Adrenal gland (tissue), 9 donors: ENCODE measurements at regions not wholly inside any gene's neighbourhood (a gene's known extent, or its start where the extent isn't known, plus 50 kb on each side); places are given as distances from the start of the nearest gene placed in this dataset.

Experiments
- DNase-seq, 7 donors: peaks; one replicate each; pipeline ENCODE4 v3.0.0-alpha.2; 2019 to 2020
- H3K27ac ChIP-seq, 5 donors: fragments of 200-600 bp; sonication (generic) in 4 of 5; 1 replicate in 3 of 5; 2 replicates in 2 of 5; pipeline versions ENCODE4 v1.5.1 to v1.8.0; 2016 to 2020; ENCODE audit warnings: mild to moderate bottlenecking in 1 of 5
- H3K27me3 ChIP-seq: fragments of 200-600 bp; 2 replicates; pipeline ENCODE4 v1.8.0; 2021
- H3K36me3 ChIP-seq, 2 donors: fragments of 200-600 bp; replicated peaks in 1 of 2; 1 replicate in 1 of 2; 2 replicates in 1 of 2; pipeline versions ENCODE4 v1.5.1 to v1.8.0; 2018 to 2022
- H3K4me1 ChIP-seq, 2 donors: fragments of 200-600 bp; replicated peaks in 1 of 2; 1 replicate in 1 of 2; 2 replicates in 1 of 2; pipeline versions ENCODE4 v1.5.1 to v1.8.0; 2018 to 2021
- H3K4me3 ChIP-seq, 4 donors: fragments of 200-600 bp; sonication (generic) in 3 of 4; one replicate each; pipeline ENCODE4 v1.5.1; 2016 to 2018
- H3K9me3 ChIP-seq, 3 donors: fragments of 200-600 bp; sonication (generic) in 1 of 3; replicated peaks in 1 of 3; 1 replicate in 2 of 3; 2 replicates in 1 of 3; pipeline versions ENCODE4 v1.5.1 to v1.8.0; 2016 to 2021
- POLR2A ChIP-seq, 2 donors: fragments of 450-650 bp; IDR thresholded peaks; one replicate each; pipeline ENCODE4 v1.6.1; 2017; ENCODE audit warnings: antibody characterized with exemption in 2 of 2, mild to moderate bottlenecking in 2 of 2, moderate library complexity in 1 of 2
- WGBS, 4 donors: extraction: QIAGEN DNeasy Blood & Tissue Kit in 2 of 4; methylation state at CpG; one replicate each; pipeline versions ENCODE4 v1.1.5 to v1.1.7; 2013 to 2017; 5-methylcytosine and 5-hydroxymethylcytosine counted together
- intact Hi-C, 2 donors: fragments of 100-400 bp; cut with DNase I; formaldehyde crosslinking; loops; one replicate each; pipeline versions ENCODE4 v1.14.1 to v1.15.0; 2022 to 2023
- TF ChIP-seq, protein P1 (sequence below), 6 experiments: fragments of 450-650 bp in 4 of 6; fragments of 200-600 bp in 2 of 6; sonication (generic) in 1 of 6; IDR thresholded peaks; 1 replicate in 5 of 6; 2 replicates in 1 of 6; pipeline versions ENCODE4 v1.5.1 to v1.8.0; 2016 to 2021; ENCODE audit warnings: antibody characterized with exemption in 6 of 6, mild to moderate bottlenecking in 2 of 6, moderate library complexity in 1 of 6
- donor health status: healthy with polysubstance abuse.
- donor health status: Bipolar disorder and iron deficiency.
- donor health status: DM: yes; HTN: yes; CAD: no.
- donor health status: DM: no; HTN: no; CAD: no.
- donor health status: DM: no; HTN: no; CAD: no.

- Histone ChIP-seq H3K27me3 (no peaks in the 10 kb centered on the region), H3K9me3 (no peaks in the 10 kb centered on the region), H3K36me3 (no peaks in the 10 kb centered on the region), H3K4me3 (no peak overlapping the region), H3K27ac (no peak overlapping the region), H3K4me1 (no peaks in the 10 kb centered on the region)
- intact Hi-C loops = no loop called here
- DNase-seq = no peak
- WGBS, 4 donors = 74 to 91% (median 85%) methylated on average over 1 of the region's 1 CpG
- TF ChIP-seq, protein P1, sequence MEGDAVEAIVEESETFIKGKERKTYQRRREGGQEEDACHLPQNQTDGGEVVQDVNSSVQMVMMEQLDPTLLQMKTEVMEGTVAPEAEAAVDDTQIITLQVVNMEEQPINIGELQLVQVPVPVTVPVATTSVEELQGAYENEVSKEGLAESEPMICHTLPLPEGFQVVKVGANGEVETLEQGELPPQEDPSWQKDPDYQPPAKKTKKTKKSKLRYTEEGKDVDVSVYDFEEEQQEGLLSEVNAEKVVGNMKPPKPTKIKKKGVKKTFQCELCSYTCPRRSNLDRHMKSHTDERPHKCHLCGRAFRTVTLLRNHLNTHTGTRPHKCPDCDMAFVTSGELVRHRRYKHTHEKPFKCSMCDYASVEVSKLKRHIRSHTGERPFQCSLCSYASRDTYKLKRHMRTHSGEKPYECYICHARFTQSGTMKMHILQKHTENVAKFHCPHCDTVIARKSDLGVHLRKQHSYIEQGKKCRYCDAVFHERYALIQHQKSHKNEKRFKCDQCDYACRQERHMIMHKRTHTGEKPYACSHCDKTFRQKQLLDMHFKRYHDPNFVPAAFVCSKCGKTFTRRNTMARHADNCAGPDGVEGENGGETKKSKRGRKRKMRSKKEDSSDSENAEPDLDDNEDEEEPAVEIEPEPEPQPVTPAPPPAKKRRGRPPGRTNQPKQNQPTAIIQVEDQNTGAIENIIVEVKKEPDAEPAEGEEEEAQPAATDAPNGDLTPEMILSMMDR (IDR thresholded peaks at IDR 0.05) = no peak
- TF ChIP-seq POLR2A (IDR thresholded peaks at IDR 0.05) = no peak
Measured at GRCh38 chr12:31804185-31804504, 75.3 kb upstream of the AMN1 start.

GRCh38 chr12:31803306-31804184 lies 74.7 kb upstream of the AMN1 start:
- H3K27ac ChIP-seq = no peak overlapping the region
- H3K36me3 ChIP-seq = no peaks in the 10 kb centered on the region
- 86 to 95% (median 92%) methylated on average over 9 of the region's 9 CpGs for WGBS, 4 donors
- H3K4me1 ChIP-seq = no peaks in the 10 kb centered on the region
- H3K9me3 ChIP-seq = no peaks in the 10 kb centered on the region
- TF ChIP-seq, protein P1 (IDR thresholded peaks at IDR 0.05) = no peak
- no peak for TF ChIP-seq POLR2A (IDR thresholded peaks at IDR 0.05)
- H3K4me3 ChIP-seq = no peak overlapping the region
- DNase-seq = no peak
- H3K27me3 ChIP-seq = no peaks in the 10 kb centered on the region
- intact Hi-C loops = no loop called here

GRCh38 chr12:31801872-31802271 lies 73.1 kb upstream of the AMN1 start:
- Histone ChIP-seq H3K4me3 (no peak overlapping the region), H3K36me3 (no peaks in the 10 kb centered on the region), H3K27ac (no peak overlapping the region), H3K27me3 (no peaks in the 10 kb centered on the region), H3K4me1 (no peaks in the 10 kb centered on the region), H3K9me3 (no peaks in the 10 kb centered on the region)
- no peak for TF ChIP-seq POLR2A (IDR thresholded peaks at IDR 0.05)
- TF ChIP-seq, protein P1 (IDR thresholded peaks at IDR 0.05) = no peak
- WGBS, 4 donors = 93 to 95% (median 93%) methylated on average over 4 of the region's 4 CpGs
- no peak for DNase-seq
- intact Hi-C loops = no loop called here

GRCh38 chr12:31797230-31797872 lies 68.5 kb upstream of the AMN1 start:
- intact Hi-C loops = no loop called here
- WGBS, 4 donors = 61 to 77% (median 72%) methylated on average over 13 of the region's 13 CpGs
- TF ChIP-seq POLR2A (IDR thresholded peaks at IDR 0.05) = no peak
- TF ChIP-seq, protein P1 (IDR thresholded peaks at IDR 0.05) = no peak

More at GRCh38 chr12:31797230-31797872, 68.5 kb upstream of the AMN1 start:
- no peak overlapping the region for H3K4me3 ChIP-seq
- peak in 1 of 7 donors; percentile 8 for DNase-seq
- no peaks in the 10 kb centered on the region for H3K4me1 ChIP-seq
- H3K36me3 ChIP-seq = no peaks in the 10 kb centered on the region
- no peaks in the 10 kb centered on the region for H3K9me3 ChIP-seq
- H3K27ac ChIP-seq = no peak overlapping the region
- H3K27me3 ChIP-seq = no peaks in the 10 kb centered on the region
